HL-60/S4 (cell line): ENCODE measurements at regions not wholly inside any gene's neighbourhood (a gene's known extent, or its start where the extent isn't known, plus 50 kb on each side); places are given as distances from the start of the nearest gene placed in this dataset.

ENCODE experiments used
- in situ Hi-C: fragments of 300-500 bp; cut with MboI; formaldehyde crosslinking; loops from 2 replicates; pipeline ENCODE4 v1.14.3; 2022; ENCODE audit warnings: low sequenced_read_pairs

DNA sequence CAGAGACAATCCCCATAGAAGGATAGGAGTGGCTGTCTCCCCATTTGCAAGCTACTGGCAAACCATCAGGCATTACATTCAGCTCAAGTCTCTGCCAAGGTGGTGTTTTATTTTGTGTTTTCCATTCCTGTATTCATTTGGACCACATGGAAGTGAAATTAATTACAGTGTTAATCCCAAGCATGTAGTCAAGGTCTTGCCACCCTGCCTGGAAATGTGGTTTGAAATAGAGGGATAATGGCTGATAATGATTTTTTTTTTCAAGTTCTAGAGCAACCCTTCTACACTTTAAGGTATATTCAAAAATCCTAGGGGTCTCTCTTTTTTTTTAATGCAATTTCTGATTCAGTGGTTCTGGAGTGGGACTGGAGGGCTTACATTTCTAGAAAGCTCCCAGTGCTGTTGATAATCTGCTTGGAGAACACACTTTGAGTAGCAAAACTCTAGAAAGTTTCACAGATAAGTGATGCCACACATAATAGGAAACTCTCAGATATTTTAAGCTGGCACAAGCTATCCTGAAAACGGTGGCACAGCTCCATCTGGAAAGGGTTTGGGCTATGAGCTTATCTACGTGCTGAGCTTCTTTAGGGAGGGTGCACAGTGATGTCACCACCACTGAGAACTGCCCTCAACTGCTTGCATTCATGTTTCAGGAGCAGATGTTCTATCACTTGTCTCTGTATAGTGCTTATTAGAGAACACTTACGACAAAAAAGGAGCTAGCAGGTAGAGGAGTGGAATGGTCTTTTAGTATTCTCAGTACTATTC lies 140.1 kb upstream of the IL12A start:
- in situ Hi-C loops: no loop called here

DNA sequence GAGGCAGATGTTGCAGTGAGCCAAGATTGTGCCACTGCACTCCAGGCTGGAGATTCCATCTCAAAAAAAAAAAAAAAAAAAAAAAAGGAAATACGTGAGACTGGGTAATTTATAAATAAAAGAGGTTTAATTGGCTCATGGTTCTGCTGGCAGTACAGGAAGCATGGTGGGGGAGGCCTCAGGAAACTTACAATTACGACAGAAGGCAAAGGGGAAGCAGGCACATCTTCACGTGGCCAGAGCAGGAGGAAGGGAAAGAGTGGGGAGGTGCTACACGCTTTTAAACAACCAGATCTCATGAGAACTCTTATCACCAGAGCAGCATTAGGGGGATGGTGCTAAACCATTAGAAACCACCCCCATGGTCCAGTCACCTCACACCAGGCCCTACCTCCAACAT lies 138.2 kb upstream of the IL12A start:
- in situ Hi-C loops: no loop called here

DNA sequence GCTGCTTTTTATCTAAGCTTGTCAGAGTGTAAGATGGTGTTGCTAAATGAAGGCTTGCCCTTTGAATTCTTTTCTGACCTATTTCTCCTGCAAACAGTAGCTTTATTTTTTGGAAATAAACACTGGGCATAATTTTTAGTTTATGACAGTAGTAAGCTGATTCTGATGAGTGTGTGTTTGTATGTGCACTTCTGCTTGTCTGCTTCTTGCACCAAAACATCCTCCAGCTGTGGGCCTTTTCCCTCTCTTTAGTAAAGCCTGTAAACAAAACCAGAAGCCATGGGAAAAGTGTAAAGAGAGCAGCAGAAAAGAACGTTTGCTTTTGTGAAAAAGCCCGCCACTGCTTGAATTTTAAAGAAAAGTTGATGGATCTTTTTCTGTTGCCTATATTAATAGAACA lies 136.4 kb upstream of the IL12A start:
- in situ Hi-C loops: no loop called here

DNA sequence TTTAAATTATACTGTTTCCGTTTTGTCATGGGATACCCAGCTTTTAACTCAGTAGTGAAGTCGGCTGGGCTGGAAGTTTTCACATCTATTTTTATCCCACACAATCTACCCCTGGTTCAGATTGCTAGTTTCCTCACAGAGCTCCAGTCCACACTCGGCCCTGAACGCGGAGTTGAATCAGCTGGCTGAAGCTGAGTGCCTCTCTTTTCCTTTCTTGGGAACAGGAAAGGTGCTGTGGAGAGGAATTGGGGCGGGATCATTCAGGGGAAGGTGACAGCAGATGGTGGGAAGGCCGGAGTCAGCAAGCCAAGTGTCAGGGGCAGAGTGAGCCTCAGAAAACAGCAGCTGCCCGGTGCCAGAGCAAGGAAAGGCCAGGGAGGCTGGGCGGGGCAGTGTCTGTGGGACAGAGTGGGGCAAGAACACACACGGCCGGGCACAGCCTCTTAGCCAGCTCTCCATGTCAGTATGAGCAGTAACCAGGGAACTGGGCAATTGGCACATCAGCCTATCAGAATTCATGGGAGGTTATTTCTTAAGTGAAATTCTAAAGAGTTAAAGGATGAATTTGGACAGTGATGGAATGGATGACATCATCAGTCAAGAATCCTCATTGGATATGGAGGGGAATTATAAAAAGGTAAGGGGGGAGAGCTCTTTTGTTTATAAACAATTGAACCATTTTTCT lies 135.7 kb upstream of the IL12A start:
- in situ Hi-C loops: no loop called here

DNA sequence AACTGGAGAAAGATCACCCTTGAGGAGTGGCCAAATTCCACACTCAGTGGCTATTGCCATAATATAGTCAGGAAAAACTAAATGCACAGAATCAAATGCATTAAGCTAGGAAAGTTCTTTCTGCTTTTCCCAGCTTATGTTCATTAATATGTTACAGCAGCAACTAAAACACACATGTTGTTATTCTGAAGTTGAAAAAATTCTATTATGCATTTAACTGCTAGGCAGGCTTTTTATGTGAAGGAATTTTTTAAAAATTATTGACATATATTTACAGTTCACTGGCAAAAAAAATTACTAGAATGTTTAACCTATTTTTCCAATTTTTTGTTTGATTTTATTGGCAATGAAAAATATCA lies 135.2 kb upstream of the IL12A start:
- in situ Hi-C loops: no loop called here

DNA sequence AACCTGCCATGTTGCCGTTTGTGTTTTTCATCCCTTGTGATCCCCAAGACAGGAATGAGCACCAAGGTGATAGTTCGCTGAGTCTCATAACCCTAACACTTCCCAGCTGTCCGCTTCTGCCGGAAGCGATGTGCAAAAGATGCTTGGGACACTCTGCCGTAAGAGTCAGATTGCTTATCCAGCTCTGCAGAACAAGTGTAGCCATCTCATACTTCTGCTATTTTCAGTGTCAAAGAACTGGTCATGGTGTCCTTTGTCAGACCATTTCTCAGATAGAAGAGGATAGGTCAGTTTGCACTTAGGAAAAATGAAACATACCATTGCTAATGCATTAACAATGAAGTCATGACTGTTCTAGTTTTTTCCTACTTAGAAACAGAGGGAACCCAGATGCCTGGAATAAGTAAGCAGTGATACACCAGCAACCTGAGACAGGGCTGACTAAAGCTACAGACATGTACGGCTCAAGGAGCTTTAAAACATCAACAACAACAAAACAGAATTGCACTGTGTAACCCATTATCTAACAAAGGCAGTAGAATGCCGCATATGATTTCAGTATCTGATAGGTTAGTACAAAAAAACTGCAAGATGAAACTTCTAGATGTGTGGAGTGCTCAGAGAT lies 134.0 kb upstream of the IL12A start:
- in situ Hi-C loops: no loop called here

DNA sequence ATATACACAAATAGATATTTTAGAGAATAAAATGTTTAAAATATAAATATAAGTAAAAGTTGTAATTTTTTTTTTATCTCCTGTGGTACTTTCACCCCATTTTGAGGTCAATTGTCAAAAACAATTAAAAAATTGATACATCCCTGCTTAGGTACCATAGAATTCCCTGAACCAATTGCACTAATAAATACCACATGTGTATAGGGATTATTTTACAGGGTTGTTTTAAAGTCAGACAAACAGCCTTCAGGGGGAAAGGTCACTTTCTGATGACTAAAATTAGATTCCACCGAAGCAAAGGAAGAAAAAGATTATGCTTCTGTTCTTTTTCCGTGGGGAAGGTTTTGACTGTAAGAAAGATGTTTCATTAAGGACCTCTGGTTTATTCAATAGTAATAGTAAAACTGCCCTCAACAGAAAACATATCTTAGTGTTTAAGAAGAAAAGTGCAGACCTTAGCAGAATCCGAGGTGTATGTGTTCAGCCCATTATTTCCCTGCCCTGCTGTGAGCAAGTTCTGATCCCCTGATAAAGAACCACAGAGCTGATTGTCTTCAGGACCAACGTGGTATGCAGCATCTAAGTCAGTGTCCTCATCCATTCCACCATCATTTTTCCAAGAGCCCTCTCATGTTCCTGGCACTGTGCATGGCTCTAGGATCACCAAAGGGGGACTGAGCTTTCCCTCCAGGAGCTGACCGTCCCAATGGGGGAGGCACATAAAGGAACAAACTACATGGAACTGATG lies 132.9 kb upstream of the IL12A start:
- in situ Hi-C loops: no loop called here

DNA sequence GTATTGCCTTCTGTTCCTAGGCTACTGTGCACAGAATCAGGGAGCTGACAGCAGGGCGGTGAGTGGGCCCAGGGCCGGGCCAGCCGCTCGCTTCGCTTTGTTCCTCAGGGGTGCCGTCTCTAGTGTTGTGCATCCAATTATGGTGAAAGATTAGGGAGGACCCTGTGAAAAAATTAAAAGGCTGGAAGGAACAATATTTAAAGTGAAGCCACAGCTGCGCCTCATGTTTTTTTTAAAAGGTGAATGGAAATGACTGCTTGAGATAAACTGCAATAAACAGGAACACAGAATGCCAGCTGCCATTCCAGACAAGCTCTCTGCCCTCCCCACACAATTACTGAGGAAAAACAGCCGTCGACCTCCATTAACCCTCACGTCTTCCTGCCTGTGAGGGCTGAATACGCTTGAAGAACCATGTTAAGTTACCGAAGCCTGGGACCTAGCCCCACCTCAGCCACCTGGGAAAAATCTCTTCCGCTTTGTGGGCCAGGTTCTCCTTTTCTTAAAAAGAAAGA lies 132.0 kb upstream of the IL12A start:
- in situ Hi-C loops: no loop called here

DNA sequence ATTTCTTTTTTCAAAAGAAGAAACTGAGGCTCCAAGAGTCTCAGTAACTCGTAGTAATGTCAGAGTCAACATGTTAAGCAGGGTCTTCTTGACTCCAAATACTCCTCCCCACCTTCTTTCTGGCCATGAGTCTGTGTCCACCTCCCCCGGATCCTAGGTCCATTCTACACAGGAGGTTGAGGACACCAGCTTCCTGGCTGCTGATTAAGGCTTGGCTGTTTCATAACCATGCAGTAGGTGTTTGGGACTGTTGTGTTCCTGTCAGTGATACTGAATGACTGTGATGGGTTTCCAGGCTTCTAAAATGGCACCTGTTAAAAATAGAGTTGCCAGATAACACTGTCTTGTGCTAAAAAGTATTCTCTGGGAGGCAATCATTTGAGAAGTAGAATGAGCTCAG lies 130.8 kb upstream of the IL12A start:
- in situ Hi-C loops: no loop called here

DNA sequence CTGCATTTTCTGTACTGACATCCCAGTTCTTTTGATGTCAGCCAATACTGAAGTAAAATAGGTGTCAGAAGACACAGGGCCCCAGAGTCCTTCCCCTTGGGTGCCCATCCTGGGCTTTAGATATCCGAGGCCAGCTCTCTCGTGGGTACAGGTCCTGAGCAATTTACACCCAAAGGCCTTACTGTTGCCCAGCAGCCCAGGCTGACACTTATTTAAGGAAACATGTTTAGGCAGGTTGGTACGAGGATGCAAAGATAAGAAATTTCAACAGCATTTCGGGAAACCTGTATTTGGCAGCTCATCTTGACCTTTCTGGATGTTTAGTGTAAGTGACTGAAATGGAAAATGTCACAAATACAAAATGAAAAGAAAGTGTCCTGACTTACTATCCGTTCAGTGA lies 130.0 kb upstream of the IL12A start:
- in situ Hi-C loops: no loop called here

DNA sequence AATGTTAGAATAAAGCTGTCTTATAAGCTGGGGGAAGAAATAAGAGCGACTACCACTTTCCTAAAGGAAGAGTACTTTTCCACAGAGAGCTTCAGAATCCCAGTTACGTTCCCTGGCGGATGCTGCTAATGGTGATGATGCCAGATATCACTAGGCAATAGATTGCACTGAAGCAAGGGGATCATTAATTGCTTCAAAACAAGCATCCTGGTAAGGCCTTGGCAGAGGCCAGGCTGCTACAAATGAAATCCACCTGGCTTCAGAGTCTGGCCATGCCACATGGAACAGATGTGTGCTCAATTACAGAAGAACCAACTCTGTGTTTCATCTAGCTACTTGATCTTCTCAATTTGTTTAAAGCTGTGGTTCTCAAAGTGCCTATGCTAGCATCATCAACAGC lies 129.2 kb upstream of the IL12A start:
- in situ Hi-C loops: no loop called here

DNA sequence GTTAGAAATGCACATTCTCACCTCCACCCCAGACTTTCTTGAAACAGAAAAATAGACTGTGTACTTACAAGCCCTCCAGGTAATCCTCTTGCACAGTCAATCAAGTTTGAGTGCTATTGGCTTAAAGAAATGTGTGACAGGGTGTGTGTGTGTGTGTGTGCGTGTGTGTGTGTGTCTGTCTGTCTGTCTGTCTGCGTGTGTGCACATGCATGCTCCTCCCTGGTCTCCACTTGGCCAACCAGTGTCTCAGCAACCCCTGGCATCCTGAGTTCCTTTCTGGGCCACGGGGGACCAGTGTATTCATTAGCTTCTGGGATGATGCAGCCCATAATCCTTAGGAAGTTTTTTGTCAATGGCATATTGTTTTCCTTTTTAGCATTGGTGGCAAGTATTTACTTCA lies 128.8 kb upstream of the IL12A start:
- in situ Hi-C loops: no loop called here

DNA sequence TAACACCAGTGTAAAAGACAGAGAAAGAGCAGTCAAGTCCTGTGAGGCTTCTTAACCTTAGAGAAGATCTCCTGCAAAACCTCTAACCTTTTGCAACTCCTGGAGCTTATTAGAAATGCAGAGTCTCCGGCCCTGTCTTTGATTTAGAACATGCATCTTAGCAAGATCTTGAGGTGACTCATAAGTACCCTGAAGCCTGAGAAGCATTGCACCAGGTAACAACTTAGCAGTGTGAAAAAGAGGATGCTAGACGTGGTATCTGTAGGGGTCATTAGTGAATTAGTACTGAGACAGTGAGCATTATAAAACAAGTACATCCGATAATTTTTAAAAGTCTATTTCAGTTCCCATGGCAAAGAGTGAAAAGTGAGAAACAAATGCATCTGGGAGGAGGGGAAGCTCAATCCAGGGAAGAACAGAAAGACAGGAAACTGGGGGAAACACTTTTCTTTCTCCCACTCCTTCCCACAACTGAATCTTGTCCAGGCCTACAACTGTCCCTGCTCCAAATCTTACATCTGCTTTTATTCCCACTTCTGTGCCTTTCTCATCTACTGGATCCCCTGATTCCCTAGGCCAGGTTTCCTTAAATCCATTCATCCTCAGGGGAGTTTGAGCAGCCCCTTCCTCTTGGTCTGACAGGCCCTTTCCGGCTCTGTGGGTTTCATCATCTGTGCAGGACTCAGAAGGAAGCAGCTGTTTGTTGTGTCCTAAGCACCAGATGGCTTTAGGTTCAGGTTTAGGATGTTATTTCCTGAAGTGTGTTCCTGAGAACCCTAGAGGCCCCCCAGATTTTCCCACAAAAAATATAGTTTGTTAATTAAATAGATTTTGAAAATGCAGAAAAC lies 128.1 kb upstream of the IL12A start:
- in situ Hi-C loops: no loop called here

DNA sequence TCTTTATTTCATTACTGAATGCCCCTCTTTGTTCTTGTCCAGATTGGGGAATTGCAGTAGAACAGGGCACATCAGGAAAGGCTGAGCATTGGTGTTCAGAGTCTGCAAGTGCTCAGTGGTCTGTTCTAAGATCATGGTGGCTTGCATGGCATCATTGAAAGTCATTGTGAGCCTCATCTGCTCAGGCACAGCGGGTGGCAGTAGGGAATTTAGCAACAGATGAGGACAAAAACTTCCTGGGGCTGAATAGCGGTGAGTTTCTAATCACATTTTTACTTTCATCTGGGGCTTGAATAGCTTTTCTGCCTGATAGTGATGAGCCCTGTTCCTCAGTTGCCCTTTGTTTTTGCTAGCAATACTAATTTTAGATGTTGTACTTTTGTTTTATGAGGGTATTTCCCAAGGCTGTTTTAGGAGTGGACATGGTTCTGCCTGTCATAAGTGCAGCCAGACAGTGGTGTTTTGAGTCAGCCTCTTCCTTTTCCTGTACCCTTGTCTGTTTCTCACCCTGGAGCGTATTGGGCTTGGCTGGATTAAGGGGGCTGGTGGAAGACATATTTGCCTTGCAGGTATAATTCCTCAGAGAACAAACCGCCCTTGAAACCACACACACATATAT lies 127.2 kb upstream of the IL12A start:
- in situ Hi-C loops: no loop called here

DNA sequence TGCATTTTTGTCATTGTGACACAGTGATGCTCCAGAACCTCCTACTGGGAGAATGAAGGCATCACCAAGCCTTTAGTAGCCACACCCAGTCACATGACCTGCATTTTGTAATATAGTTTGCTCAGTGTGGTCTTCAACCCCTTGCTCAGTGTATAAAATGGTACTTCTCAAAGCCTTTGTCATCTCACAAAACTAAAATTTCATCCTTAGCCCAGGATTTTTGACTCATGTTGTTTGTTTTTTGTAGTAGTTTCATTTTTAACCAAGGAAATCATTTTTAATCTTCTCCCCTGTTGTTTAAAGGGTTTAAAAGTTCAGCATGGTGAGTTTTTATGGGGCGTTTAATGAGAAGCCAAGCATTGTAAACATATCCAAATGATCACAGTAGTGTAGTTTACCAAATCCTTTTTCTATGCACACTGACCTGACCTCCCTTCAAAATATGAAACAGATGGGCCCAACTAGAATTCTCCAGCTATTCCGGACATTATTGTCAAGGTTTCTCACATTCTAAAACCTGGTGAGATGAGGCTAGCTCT lies 123.5 kb upstream of the IL12A start:
- in situ Hi-C loops: no loop called here

DNA sequence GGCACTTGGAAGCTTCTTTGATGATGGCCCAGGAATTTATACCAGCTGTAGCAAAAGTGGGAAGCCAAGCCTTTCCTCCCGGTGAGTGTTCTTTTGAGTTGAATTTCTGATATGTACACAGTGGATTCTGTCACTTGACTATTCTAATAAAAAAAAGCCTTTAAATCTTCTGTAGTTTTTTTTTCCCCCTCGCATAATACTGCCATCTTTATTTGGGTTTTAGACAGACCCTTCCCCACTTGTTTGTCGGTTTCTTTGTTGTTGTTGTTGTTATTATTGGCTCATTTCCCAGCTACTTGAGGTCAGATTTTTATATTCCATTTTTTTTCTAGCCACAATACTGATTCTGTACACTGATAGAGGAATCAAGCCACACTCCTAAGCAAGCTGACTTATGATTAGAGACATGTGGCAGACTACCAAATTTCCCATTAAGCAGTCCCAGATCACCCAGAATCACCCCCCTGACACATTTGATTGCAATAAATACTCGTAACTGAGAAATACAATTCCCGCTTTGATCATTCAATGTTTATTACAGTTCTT lies 122.4 kb upstream of the IL12A start:
- in situ Hi-C loops: no loop called here

DNA sequence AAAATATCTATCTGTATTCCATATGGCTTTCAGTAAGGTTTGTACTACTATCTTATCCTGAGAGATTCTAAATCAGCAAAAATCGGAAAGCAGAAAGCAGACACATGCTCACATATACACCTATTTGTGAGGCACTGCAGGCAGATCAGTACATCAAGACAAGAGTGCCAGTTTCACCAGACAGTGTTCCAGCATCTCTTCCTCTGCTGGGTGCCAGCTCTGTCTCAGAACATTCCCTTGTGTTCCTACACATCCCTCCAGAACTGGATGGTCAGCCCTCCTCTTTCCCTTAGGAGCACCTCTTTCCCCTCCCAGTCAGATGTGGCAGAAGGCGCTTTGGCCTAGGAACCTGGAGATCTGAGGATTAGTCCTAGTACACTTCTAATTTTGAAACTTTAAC lies 121.3 kb upstream of the IL12A start:
- in situ Hi-C loops: no loop called here

DNA sequence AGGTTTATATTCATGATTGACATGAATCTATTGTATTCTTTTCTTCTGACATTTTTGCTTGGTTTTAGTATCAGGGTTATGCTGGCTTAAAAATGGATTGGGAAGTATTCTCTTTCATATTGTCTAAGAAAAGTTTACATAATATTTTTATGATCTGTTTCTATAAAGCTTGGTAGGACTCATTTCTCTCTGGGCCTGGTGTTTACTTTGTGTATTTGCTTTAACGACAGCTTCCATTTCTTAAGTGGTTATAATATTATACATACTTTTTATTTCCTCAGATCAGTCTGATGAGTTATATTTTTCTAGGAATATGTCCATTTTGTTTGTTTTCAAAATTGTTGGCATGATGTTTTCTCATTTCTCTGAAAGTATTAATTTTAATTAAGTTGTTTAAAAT lies 117.9 kb upstream of the IL12A start:
- in situ Hi-C loops: no loop called here

DNA sequence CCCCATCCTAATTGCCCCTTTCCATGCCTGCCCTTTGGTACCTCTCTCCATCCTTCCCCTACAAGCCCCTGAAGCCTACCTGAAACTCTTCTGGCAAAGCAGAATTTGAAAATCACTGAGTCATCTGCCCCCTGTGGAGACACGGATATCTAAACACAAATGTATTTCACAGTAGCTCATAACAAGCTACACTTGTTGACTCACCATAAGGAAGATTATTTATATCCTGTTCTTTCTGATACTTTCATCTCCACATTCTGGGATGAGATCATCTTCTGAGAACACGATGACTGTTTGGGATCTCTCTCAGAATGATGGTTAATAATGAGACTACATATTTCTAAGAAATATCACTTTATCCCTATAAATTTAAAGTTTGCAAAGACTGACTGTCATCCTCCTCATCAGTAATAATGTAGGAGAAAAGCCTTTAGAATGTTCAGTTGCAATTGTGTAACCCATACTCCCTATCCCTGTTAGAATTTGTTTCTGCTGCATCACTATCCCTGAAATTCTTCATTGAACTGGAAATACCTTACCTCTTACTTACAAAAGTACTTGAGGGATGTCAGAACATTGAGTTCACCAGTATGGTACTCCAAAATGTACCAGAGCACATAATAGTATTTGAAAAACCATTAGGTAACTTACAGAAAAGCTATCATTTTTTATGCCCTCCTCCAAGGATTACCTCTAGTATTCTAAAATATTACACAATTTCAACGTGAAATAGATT lies 116.1 kb upstream of the IL12A start:
- in situ Hi-C loops: no loop called here
